Motor neuron (in vitro differentiated cells): ENCODE measurements at regions not wholly inside any gene's neighbourhood (a gene's known extent, or its start where the extent isn't known, plus 50 kb on each side); places are given as distances from the start of the nearest gene placed in this dataset.
"Not testable (repeated sequence)": the region's sequence is repeated elsewhere in the genome, so short reads cannot be mapped to it uniquely, and the experiment has no call there.

Experiments
- ATAC-seq, 8 experiments: fragments of 200-7000 bp; cut with Tn5 transposase; replicated peaks in 6 of 8; 2 replicates each; pipeline ENCODE4 v1.8.0; 2021; ENCODE audit warnings: mild to moderate bottlenecking in 8 of 8, moderate library complexity in 8 of 8
- H3K27ac ChIP-seq, 2 donors: fragments of 250-450 bp; sonication (Bioruptor Pico); 2 replicates each; pipeline ENCODE4 v1.9.0; 2021; ENCODE audit warnings: antibody characterized with exemption in 2 of 2, mild to moderate bottlenecking in 2 of 2, moderate library complexity in 1 of 2
- H3K4me1 ChIP-seq, 2 donors: fragments of 250-450 bp; sonication (Bioruptor Pico); replicated peaks in 1 of 2; 2 replicates each; pipeline ENCODE4 v1.6.1; 2021; ENCODE audit warnings: antibody characterized with exemption in 2 of 2, mild to moderate bottlenecking in 2 of 2, moderate library complexity in 1 of 2
- H3K4me3 ChIP-seq, 5 donors: fragments of 250-450 bp; sonication (Bioruptor Pico); 2 replicates each; pipeline ENCODE4 v1.9.0; 2021; ENCODE audit warnings: antibody characterized with exemption in 5 of 5, mild to moderate bottlenecking in 5 of 5, moderate library complexity in 4 of 5
- WGBS, 10 experiments: fragments of 450-650 bp; shearing (Covaris generic); methylation state at CpG; one replicate each; pipeline ENCODE4 v1.0.0; 2022; 5-methylcytosine and 5-hydroxymethylcytosine counted together
- in situ Hi-C, 9 experiments: fragments of 400-800 bp; cut with MboI; loops; one replicate each; pipeline ENCODE4 v1.15.0; 2021; ENCODE audit warnings: low sequenced_read_pairs in 9 of 9, low pct_unique_long_range_greater_than_20kb in 2 of 9; ENCODE audit not compliant: unreplicated experiment in 9 of 9

DNA sequence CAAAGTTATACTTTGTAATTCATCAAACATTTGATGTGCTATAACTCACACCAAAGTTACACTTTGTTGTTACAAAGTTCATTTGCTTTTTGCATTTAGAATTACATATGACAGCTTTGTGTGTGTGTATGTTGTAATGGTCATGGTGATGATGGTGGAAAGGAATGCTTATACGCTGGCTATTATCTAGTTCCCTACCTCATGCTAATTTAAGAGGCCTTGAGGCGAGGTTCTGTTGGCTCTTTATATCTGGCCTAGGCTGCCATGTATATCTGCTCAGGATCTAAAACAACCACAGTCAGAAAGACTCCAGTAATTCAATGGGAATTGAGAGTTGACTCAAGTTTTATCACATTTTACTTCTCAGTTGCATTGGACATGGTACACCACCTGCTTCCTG is 123.4 kb downstream of the SLC17A6 start:
- 0 to 100% (median 44%) methylated on average over 1 to 2 of the region's 2 CpGs; no CpG with 5 or more reads in 2 of the 10 experiments for WGBS, 10 experiments
- ATAC-seq = no peak
- no peak overlapping the region for H3K27ac ChIP-seq
- in situ Hi-C loops = no loop called here
- H3K4me3 ChIP-seq = no peak overlapping the region
- H3K4me1 ChIP-seq = peaks cover 10 to 37% of the 10 kb centered on the region in 2 donors

DNA sequence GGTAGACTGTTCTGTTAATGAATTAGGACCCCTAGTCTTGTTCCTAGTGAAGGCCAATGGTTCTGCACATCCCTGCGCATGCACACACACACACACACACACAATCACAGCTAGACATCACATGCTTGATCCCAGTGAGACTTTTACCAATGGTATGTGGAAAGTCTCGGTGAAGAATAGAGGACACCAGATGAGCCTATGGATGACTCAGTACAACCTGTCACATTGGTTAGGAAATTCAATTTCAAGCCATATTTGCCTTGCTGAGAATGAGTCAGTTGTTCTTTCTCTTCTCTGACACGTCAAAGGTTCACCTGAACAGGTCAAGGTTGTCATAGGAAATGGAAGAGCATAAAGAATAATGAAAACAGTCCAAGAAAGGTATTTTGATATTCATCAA is 122.0 kb downstream of the SLC17A6 start:
- in situ Hi-C loops = no loop called here
- Histone ChIP-seq H3K27ac (no peak overlapping the region), H3K4me3 (no peak overlapping the region), H3K4me1 (peaks cover 8 to 35% of the 10 kb centered on the region in 2 donors)
- 13 to 93% (median 79%) methylated on average over 1 to 3 of the region's 3 CpGs; no CpG with 5 or more reads in 2 of the 10 experiments for WGBS, 10 experiments
- no peak for ATAC-seq

DNA sequence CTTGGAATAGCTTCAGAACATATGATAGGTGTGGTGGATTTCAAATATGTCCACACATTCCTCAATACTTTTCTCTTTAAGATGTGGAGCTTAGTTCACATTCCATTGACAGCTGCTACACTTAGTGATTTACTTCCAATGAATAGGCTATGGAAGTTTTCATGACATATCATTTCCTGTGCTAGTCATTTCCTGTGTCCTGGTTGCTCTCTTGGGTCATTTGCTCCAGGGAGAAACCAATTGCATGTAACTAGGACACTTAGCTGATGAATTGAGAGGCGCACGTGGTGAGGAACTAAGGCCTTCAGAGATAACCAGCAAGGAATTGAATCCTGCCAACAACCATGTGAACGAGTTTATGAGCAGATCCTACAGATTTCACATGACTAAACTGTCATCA is 120.9 kb downstream of the SLC17A6 start:
- peak in 3 of 8 experiments; percentile 12 to 35 (median 19) for ATAC-seq
- WGBS, 10 experiments = 33 to 94% (median 69%) methylated on average over 1 to 3 of the region's 3 CpGs; no CpG with 5 or more reads in 3 of the 10 experiments
- Histone ChIP-seq H3K4me3 (no peak overlapping the region), H3K27ac (no peak overlapping the region), H3K4me1 (peaks cover 15 to 46% of the 10 kb centered on the region in 2 donors)
- in situ Hi-C loops = no loop called here

DNA sequence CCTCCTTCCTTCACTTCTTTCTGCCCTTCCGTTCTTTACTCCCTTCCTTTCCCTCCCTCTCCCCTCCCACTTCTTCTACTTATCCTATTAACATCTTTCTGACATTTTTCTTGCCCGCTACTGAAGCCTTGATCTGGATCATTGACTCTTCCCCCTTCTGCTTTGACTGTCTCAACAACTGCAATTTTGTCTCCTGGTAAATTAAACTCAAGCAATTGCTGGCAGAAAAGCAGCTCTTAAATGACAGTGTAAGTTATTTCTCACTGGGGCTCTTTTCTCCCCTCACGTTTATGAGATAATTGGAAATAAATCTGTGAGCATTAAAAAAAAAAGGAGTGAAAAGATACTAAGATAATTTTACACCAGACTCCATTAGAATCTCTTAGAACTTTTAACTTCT is 120.0 kb downstream of the SLC17A6 start:
- WGBS, 10 experiments = 7 to 80% (median 40%) methylated on average over 2 to 3 of the region's 3 CpGs; no CpG with 5 or more reads in 1 of the 10 experiments
- Histone ChIP-seq H3K4me3 (no peak overlapping the region), H3K27ac (no peak overlapping the region), H3K4me1 (peaks cover 16 to 48% of the 10 kb centered on the region in 2 donors)
- ATAC-seq = peak in 3 of 8 experiments; percentile 6 to 19 (median 14)
- in situ Hi-C loops = no loop called here

DNA sequence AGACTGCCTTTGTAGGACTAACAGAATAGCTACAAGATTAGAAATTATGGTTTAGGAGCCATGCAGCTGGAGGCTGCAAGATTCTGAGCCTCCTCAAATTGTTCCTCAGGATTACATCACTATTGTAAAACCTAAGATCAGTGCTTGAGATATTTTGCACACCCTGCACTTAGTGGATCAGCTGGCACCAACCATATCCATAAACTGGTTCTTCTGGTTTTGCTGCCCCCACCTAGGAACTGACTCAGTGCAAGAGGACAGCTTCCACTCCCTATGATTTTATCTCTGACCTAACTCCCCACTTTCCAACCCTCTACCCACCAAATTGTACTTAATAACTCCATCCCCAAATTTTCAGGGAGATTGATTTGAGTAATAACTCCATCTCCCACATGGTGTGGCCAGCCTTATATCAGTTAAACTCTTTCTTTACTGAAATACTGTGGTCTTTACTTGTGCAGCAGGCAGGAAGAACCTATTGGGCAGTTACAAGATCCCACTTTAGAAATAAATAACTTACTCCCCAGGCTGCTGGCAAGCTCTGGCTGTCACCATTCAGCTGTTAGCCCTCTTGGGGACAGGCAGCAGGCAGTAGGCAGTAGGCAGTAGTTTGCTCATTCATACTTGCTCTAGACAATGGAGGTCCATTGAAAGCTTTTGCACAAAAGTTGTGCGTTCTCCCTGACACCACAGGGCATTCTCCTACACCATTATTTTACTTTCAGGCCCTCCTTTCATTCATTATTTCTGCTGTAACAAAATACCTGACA is 119.0 kb downstream of the SLC17A6 start:
- in situ Hi-C loops = no loop called here
- H3K4me1 ChIP-seq = peaks cover 16 to 48% of the 10 kb centered on the region in 2 donors
- 0 to 100% (median 77%) methylated on average over 1 of the region's 1 CpG; no CpG with 5 or more reads in 4 of the 10 experiments for WGBS, 10 experiments
- no peak overlapping the region for H3K27ac ChIP-seq
- no peak for ATAC-seq
- H3K4me3 ChIP-seq = no peak overlapping the region

DNA sequence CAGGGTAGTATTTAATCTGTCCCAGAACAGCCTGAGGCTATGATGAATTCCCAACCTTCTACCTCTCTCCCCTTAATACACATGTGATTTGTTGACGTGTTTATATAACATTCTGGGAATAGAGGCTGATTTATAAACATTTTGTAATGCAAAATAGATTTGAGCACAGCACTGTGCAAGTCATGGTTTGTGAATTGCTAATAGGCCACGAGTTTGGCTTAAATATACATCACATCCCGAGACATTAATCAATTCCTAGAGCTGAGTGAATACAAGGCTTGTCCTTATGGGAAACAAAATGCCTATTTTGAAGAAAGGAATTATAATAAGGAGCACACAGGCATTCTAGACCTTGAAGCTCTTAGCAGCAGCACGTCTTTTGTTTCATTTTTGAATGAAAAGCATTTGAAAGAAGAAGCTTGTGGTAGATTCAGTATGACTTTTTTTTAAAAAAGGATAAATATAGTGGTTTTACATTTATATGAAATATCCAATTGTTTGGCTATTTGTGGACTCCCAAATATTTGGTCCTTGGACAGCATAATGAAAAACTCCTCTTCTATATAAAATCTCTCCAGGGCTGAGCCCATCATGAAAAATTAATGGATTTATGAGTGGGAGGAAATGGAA is 116.4 kb downstream of the SLC17A6 start:
- Histone ChIP-seq H3K4me1 (peaks cover 16 to 48% of the 10 kb centered on the region in 2 donors), H3K27ac (peak overlapping the region in 1 of 2 donors; percentile 21), H3K4me3 (no peak overlapping the region)
- ATAC-seq = peak; percentile 87 to 96 (median 92)
- WGBS, 10 experiments = 0 to 41% (median 7%) methylated on average over 1 to 4 of the region's 4 CpGs
- in situ Hi-C loops = no loop called here

DNA sequence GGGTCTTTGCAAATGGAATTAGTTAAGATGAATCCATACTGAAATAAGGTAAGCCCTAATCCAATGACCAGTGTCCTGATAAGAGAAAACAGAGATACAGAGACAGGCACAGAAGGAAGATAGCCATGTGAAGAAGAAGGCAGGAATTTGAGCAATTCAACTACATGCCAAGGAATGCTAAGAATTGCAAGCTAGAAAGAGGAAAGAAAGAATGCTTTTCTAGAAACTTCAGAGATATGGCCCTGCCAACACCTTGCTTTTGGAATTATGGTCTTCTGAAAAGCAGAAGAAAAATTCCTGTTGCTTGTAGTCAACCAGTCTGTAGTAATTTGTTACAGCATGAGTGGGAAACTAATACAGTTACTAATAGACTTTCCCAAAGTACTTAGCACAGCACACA is 111.3 kb downstream of the SLC17A6 start:
- ATAC-seq = no peak
- no peak overlapping the region for H3K27ac ChIP-seq
- H3K4me1 ChIP-seq = peaks cover 4 to 11% of the 10 kb centered on the region in 2 donors
- no peak overlapping the region for H3K4me3 ChIP-seq
- in situ Hi-C loops = no loop called here

DNA sequence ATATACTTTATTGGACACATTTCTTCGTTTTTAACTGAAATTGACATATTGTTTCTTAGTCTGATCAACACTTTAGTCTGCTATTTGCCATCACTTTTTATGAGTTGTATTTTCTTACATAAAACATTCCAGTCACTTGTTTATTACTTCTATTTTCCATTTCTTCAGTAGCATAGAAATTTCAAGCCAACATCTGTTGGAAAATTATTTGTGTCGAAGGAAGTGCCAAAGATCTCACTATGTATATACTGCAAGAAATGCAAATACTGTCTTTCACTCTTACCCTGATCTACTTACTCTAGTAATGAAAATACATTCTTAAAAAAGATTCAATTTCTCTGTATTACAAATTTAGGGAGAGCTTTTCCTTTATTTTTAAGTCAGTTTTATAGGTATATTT is 105.9 kb downstream of the SLC17A6 start:
- Histone ChIP-seq H3K4me3 (no peak overlapping the region), H3K4me1 (peaks cover 0 to 6% of the 10 kb centered on the region in 2 donors), H3K27ac (no peak overlapping the region)
- 0 to 60% (median 34%) methylated on average over 1 to 2 of the region's 2 CpGs for WGBS, 10 experiments
- in situ Hi-C loops = no loop called here
- ATAC-seq = no peak

DNA sequence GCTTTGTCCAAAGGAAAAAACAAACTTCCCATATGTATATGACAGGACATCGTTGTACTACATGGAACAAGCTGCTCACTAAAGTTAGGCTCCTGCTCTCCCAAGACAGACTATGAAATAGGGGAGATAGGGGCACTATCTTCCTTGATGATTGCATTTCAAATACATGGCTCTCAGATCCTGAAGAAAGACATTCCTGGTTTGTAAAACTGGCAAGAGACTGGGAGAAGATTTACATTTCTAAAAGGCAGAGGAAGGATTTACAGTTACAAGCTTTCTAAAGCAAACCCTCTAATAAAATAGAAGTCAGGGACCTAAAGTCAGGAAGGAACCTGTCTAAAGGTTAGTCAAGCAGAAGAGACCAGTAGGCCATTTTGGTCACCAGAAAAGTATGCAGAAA is 103.7 kb downstream of the SLC17A6 start:
- no peak overlapping the region for H3K27ac ChIP-seq
- in situ Hi-C loops = no loop called here
- H3K4me3 ChIP-seq = no peak overlapping the region
- H3K4me1 ChIP-seq = no peaks in the 10 kb centered on the region
- ATAC-seq = no peak
- 0 to 40% (median 18%) methylated on average over 1 of the region's 1 CpG; no CpG with 5 or more reads in 4 of the 10 experiments for WGBS, 10 experiments

DNA sequence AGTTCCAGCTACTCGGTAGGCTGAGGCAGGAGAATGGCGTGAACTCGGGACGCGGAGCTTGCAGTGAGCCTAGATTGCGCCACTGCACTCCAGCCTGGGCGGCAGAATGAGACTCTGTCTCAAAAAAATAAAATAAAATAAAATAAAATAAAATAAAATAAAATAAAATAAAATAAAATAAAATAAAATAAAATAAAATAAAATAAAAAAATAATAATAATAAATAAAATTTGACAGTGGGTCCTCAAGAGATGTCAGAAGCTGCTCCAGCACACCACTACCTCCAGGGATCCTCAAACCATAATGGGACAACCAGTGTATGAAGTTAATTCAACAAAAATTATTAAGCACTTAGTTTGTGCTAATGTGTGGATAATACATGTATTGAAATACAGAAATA is 97.4 kb downstream of the SLC17A6 start:
- peaks cover 18 to 31% of the 10 kb centered on the region in 2 donors for H3K4me1 ChIP-seq
- H3K4me3 ChIP-seq, H3K27ac ChIP-seq, ATAC-seq, in situ Hi-C loops: not testable (repeated sequence)
- 35 to 98% (median 89%) methylated on average over 6 to 7 of the region's 7 CpGs; no CpG with 5 or more reads in 3 of the 10 experiments for WGBS, 10 experiments

DNA sequence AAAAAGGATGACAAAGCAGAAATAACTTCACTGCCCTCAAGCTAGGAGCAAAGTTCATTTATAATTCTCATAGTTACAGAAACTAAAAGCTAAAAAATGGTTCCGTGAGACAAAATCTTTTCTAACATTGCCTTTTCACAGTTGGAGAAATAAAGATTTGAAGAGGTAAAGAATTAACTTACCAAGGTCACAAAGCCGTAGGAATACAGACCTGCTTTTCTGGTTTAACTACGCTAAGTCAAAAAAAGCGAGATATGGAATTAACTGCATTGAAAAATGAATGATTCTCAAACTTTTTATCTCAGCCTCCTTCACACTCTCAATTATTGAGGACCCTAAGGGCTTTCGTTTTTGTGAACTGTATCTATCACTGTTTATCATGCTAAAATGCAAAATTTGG is 95.3 kb downstream of the SLC17A6 start:
- peak overlapping the region in 1 of 2 donors; percentile 87 for H3K27ac ChIP-seq

DNA sequence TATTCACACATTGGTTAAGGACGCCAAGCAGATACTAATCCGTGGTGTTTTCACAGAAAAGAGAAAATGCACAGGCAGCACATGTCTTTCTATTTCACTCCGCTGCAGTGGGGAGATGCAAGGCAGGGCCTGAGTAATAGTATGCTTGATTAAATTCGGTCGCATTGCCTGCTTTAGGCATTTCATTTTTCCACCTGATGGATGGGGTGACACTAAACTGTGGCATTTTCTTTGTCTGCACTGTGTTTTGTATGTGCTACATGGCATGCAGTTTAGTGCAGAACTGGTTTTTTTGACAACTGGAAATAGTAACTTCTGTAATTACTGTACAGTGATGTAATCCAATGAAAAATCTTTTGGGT is 94.9 kb downstream of the SLC17A6 start:
- peak in 7 of 8 experiments; percentile 16 to 75 (median 54) for ATAC-seq
- WGBS, 10 experiments = 0 to 100% (median 81%) methylated on average over 1 to 5 of the region's 5 CpGs; no CpG with 5 or more reads in 2 of the 10 experiments
- peak overlapping the region in 2 of 5 donors; percentile 4 to 5 for H3K4me3 ChIP-seq
- in situ Hi-C loops = no loop called here
- peak overlapping the region in 1 of 2 donors; percentile 87 for H3K27ac ChIP-seq
- peaks cover 22 to 38% of the 10 kb centered on the region in 2 donors for H3K4me1 ChIP-seq

More for the DNA sequence above, 95.3 kb downstream of the SLC17A6 start:
- in situ Hi-C loops = no loop called here
- 19 to 100% (median 95%) methylated on average over 1 to 5 of the region's 5 CpGs for WGBS, 10 experiments
- ATAC-seq = no peak
- no peak overlapping the region for H3K4me3 ChIP-seq
- H3K4me1 ChIP-seq = peaks cover 22 to 38% of the 10 kb centered on the region in 2 donors

DNA sequence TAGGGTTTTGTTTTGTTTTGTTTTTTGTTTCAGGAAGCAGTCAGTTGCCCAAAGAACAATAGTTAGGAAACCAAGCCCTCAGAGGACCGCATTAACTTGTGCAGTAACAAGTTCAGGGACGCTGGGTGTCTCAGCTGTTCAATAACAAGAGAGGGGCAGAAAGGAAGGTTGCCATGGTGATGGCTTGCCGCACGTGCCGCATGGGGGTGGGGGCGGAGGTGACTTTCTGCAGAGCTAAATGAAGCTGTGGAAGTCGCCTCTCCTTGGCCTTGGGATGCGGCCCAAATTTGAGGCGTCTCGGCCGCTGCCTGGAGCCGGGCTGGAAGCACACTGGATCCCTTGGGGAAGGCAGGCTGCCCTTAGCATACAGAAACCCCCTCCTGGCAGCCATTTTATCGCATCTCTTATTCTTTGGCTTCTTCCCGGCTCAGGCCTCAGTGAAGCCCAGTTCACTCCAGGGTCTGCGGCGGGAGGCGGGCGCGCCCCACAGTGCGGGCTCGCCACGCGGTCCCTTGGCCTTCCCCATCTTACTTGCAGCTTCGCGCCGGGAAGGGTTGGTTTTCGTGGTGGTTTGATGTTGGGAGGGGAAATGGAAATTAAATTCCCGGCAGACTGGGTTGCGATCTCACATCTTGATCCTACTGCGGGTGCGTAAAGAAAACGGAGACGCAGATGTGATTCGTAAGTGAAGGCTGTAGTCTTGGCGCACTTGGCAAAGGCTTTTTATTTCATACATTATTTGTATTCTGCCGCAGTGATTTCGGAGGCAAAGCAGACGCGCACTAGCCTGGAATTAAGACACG is 94.3 kb downstream of the SLC17A6 start:
- ATAC-seq = peak in 7 of 8 experiments; percentile 47 to 91 (median 87)

More for the DNA sequence above, 94.3 kb downstream of the SLC17A6 start:
- Histone ChIP-seq H3K4me3 (peak overlapping the region in 3 of 5 donors; percentile 4 to 19 (median 5)), H3K27ac (peak overlapping the region; percentile 13 to 87), H3K4me1 (peaks cover 22 to 38% of the 10 kb centered on the region in 2 donors)
- in situ Hi-C loops = no loop called here
- 0 to 91% (median 44%) methylated on average over 1 to 20 of the region's 40 CpGs; no CpG with 5 or more reads in 1 of the 10 experiments for whole genome bisulfite sequencing, 10 experiments
